GM12865 (cell line): ENCODE measurements at regions not wholly inside any gene's neighbourhood (a gene's known extent, or its start where the extent isn't known, plus 50 kb on each side); places are given as distances from the start of the nearest gene placed in this dataset.
A peak's percentile ranks its signal among the peaks of the same experiment; 100 is the strongest.
"Not testable (repeated sequence)": the region's sequence is repeated elsewhere in the genome, so short reads cannot be mapped to it uniquely, and the experiment has no call there.

Experiments used
- DNase-seq: peaks from one replicate; pipeline ENCODE4 v3.0.0; 2010; ENCODE audit warnings: low read depth
- H3K4me3 ChIP-seq: 2 replicates; pipeline ENCODE4 v1.5.1; 2011; ENCODE audit warnings: mild to moderate bottlenecking, low read depth, low read length, control low read depth
- CTCF ChIP-seq: IDR thresholded peaks from 2 replicates; pipeline ENCODE4 v1.5.1; 2011; ENCODE audit warnings: low read length, control low read depth, low read depth, inconsistent platforms; ENCODE audit not compliant: insufficient read depth; ENCODE audit errors: missing control alignments

DNA sequence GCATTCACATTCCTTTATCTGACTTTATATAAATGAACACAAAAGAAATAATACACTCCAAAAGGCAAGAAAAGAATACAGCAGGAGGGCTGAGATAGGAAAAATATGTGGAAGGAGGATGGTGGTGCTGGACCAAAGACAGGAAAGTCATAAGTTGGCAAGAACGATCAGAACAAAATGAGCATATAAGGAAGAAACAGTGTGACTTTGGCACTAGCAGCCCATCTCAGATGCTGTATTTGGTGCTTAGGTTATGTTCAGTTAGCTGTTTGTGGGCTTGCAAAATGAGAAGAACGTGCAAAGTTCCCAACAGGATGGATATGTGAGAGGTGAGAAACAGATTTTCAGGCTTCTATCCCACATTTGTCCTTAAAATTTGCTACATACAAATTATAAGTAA lies 719.8 kb upstream of the ADGRL4 start:
- no peak for TF ChIP-seq CTCF
- no peak for DNase-seq
- H3K4me3 ChIP-seq, result no peak overlapping the region

- H3K4me3 ChIP-seq, result no peak overlapping the region
- no peak for DNase-seq
- no peak for TF ChIP-seq CTCF
Measured at GRCh38 chr1:79716447-79716846, 709.9 kb upstream of the ADGRL4 start.

GRCh38 chr1:79714664-79715063 lies 708.1 kb upstream of the ADGRL4 start:
- no peak for TF ChIP-seq CTCF
- H3K4me3 ChIP-seq, result no peak overlapping the region
- DNase-seq, result no peak

- no peak for TF ChIP-seq CTCF
- no peak overlapping the region for H3K4me3 ChIP-seq
- DNase-seq, result peak; percentile 60
Measured at GRCh38 chr1:79711001-79711431, 704.5 kb upstream of the ADGRL4 start.

DNA sequence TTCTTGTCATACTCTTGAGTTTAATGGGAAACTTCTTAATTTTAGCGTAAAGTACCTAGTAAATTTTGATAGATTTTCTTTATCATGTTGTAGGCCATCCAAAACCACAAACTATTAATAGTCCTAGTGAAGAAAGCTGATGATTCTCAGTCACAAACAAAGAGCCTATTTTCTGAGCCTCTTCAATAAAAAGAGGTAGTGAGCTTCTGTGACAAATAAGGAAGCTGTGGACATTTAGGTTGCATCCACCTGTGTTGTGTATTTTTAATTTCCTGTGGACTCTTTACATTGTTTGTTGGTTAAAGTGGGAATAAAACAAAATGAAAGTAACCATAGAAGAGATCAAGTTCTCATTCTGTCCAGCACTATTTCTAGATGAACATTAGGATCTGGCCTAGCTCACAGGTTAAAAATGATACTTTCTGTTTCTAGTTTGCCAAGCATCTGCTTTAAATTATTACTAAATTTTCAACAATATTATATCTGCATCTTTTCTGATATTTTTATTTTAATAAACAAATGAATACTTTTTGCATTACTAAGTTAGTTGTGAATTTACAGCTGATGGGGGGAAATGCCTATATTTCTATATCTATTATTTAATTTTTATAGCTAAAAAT lies 702.2 kb upstream of the ADGRL4 start:
- H3K4me3 ChIP-seq, result no peak overlapping the region
- no peak for TF ChIP-seq CTCF
- DNase-seq, result no peak

DNA sequence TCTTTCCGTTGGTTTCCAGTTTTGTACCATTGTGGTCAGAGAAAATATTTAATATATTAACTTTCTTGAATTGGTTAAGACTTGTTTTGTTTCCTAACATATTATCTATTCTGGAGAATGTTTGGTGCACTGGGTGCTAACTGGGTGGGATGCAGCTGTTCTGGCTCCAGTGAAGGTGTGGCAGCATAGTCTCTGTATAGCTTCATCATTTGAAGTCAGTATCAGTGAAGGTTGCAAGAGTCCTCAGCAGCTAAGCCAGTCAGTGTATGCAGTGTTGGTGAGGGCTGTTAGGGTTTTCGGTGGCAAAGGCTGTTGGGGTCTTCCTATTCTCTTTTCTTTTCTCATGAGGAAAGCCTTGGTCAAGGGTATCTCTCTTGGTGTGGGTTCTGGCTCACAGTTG lies 698.7 kb upstream of the ADGRL4 start:
- TF ChIP-seq CTCF, result no peak
- no peak for DNase-seq
- H3K4me3 ChIP-seq, result no peak overlapping the region

- no peak for DNase-seq
- no peak for TF ChIP-seq CTCF
- H3K4me3 ChIP-seq, result no peak overlapping the region
Measured at GRCh38 chr1:79704067-79704466, 697.5 kb upstream of the ADGRL4 start.

- H3K4me3 ChIP-seq, DNase-seq: not testable (repeated sequence)
Measured at GRCh38 chr1:79702336-79702999, 695.9 kb upstream of the ADGRL4 start.
